ENCODE measurements at regions not wholly inside any gene's neighbourhood (a gene's known extent, or its start where the extent isn't known, plus 50 kb on each side); places are given as distances from the start of the nearest gene placed in this dataset.
"Not testable (repeated sequence)": the region's sequence is repeated elsewhere in the genome, so short reads cannot be mapped to it uniquely, and the experiment has no call there.

GRCh38 chr2:89968567-89968966 is 1277.1 kb downstream of the RPIA start:
- not testable (repeated sequence) for DNase-seq; H3K27me3 Mint-ChIP-seq (ENCODE audit: low read depth); ATAC-seq; H3K4me3 Mint-ChIP-seq; H3K9me3 Mint-ChIP-seq; H3K4me1 Mint-ChIP-seq (ENCODE audit: low read depth); H3K36me3 Mint-ChIP-seq (ENCODE audit: insufficient read depth)

GRCh38 chr2:89969190-89969589 is 1277.7 kb downstream of the RPIA start:
- not testable (repeated sequence) for H3K9me3 Mint-ChIP-seq; H3K4me3 Mint-ChIP-seq; H3K27me3 Mint-ChIP-seq (ENCODE audit: low read depth); H3K36me3 Mint-ChIP-seq (ENCODE audit: insufficient read depth); H3K4me1 Mint-ChIP-seq (ENCODE audit: low read depth); ATAC-seq; DNase-seq

GRCh38 chr2:89973849-89974248 is 1282.4 kb downstream of the RPIA start:
- not testable (repeated sequence) for H3K4me1 Mint-ChIP-seq (ENCODE audit: low read depth); H3K4me3 Mint-ChIP-seq; H3K27me3 Mint-ChIP-seq (ENCODE audit: low read depth); ATAC-seq; DNase-seq; H3K36me3 Mint-ChIP-seq (ENCODE audit: insufficient read depth); H3K9me3 Mint-ChIP-seq

GRCh38 chr2:89979826-89980537 is 1288.5 kb downstream of the RPIA start:
- H3K4me1 Mint-ChIP-seq (ENCODE audit: low read depth); H3K27me3 Mint-ChIP-seq (ENCODE audit: low read depth); H3K4me3 Mint-ChIP-seq; H3K36me3 Mint-ChIP-seq (ENCODE audit: insufficient read depth); DNase-seq; H3K9me3 Mint-ChIP-seq; ATAC-seq: not testable (repeated sequence)

- not testable (repeated sequence) for DNase-seq; H3K36me3 Mint-ChIP-seq (ENCODE audit: insufficient read depth); ATAC-seq; H3K27me3 Mint-ChIP-seq (ENCODE audit: low read depth); H3K4me1 Mint-ChIP-seq (ENCODE audit: low read depth); H3K9me3 Mint-ChIP-seq; H3K4me3 Mint-ChIP-seq
Measured at GRCh38 chr2:89982246-89982645, 1290.8 kb downstream of the RPIA start.

GRCh38 chr2:89985650-89986049 is 1294.2 kb downstream of the RPIA start:
- not testable (repeated sequence) for ATAC-seq; H3K4me3 Mint-ChIP-seq; H3K4me1 Mint-ChIP-seq (ENCODE audit: low read depth)

GRCh38 chr2:89986532-89986931 is 1295.1 kb downstream of the RPIA start:
- ATAC-seq; H3K36me3 Mint-ChIP-seq (ENCODE audit: insufficient read depth); DNase-seq; H3K4me3 Mint-ChIP-seq; H3K27me3 Mint-ChIP-seq (ENCODE audit: low read depth); H3K4me1 Mint-ChIP-seq (ENCODE audit: low read depth); H3K9me3 Mint-ChIP-seq: not testable (repeated sequence)

More at GRCh38 chr2:89985650-89986049, 1294.2 kb downstream of the RPIA start:
- DNase-seq; H3K36me3 Mint-ChIP-seq (ENCODE audit: insufficient read depth); H3K9me3 Mint-ChIP-seq; H3K27me3 Mint-ChIP-seq (ENCODE audit: low read depth): not testable (repeated sequence)

GRCh38 chr2:89996779-89997178 is 1305.3 kb downstream of the RPIA start:
- not testable (repeated sequence) for DNase-seq; H3K27me3 Mint-ChIP-seq (ENCODE audit: low read depth); H3K4me1 Mint-ChIP-seq (ENCODE audit: low read depth); H3K36me3 Mint-ChIP-seq (ENCODE audit: insufficient read depth); H3K4me3 Mint-ChIP-seq; H3K9me3 Mint-ChIP-seq; ATAC-seq

- H3K4me3 Mint-ChIP-seq; H3K27me3 Mint-ChIP-seq (ENCODE audit: low read depth); H3K36me3 Mint-ChIP-seq (ENCODE audit: insufficient read depth); ATAC-seq; DNase-seq; H3K4me1 Mint-ChIP-seq (ENCODE audit: low read depth); H3K9me3 Mint-ChIP-seq: not testable (repeated sequence)
Measured at GRCh38 chr2:90004553-90004952, 1313.1 kb downstream of the RPIA start.

- not testable (repeated sequence) for ATAC-seq; DNase-seq; H3K4me3 Mint-ChIP-seq; H3K27me3 Mint-ChIP-seq (ENCODE audit: low read depth); H3K9me3 Mint-ChIP-seq; H3K4me1 Mint-ChIP-seq (ENCODE audit: low read depth); H3K36me3 Mint-ChIP-seq (ENCODE audit: insufficient read depth)
Measured at GRCh38 chr2:90010442-90011100, 1319.1 kb downstream of the RPIA start.

- not testable (repeated sequence) for H3K4me1 Mint-ChIP-seq (ENCODE audit: low read depth); H3K27me3 Mint-ChIP-seq (ENCODE audit: low read depth); DNase-seq; H3K36me3 Mint-ChIP-seq (ENCODE audit: insufficient read depth); H3K9me3 Mint-ChIP-seq; ATAC-seq; H3K4me3 Mint-ChIP-seq
Measured at GRCh38 chr2:90011101-90011443, 1319.6 kb downstream of the RPIA start.

GRCh38 chr2:90019908-90020307 is 1328.4 kb downstream of the RPIA start:
- not testable (repeated sequence) for H3K27me3 Mint-ChIP-seq (ENCODE audit: low read depth)

GRCh38 chr2:90021234-90021633 is 1329.8 kb downstream of the RPIA start:
- not testable (repeated sequence) for DNase-seq; H3K9me3 Mint-ChIP-seq; H3K4me1 Mint-ChIP-seq (ENCODE audit: low read depth); ATAC-seq; H3K27me3 Mint-ChIP-seq (ENCODE audit: low read depth); H3K4me3 Mint-ChIP-seq; H3K36me3 Mint-ChIP-seq (ENCODE audit: insufficient read depth)

More at GRCh38 chr2:90019908-90020307, 1328.4 kb downstream of the RPIA start:
- not testable (repeated sequence) for H3K36me3 Mint-ChIP-seq (ENCODE audit: insufficient read depth); H3K9me3 Mint-ChIP-seq; DNase-seq; H3K4me3 Mint-ChIP-seq; ATAC-seq; H3K4me1 Mint-ChIP-seq (ENCODE audit: low read depth)

- H3K9me3 Mint-ChIP-seq; H3K4me3 Mint-ChIP-seq; ATAC-seq; H3K27me3 Mint-ChIP-seq (ENCODE audit: low read depth); H3K4me1 Mint-ChIP-seq (ENCODE audit: low read depth); DNase-seq; H3K36me3 Mint-ChIP-seq (ENCODE audit: insufficient read depth): not testable (repeated sequence)
Measured at GRCh38 chr2:90027231-90027643, 1335.8 kb downstream of the RPIA start.

GRCh38 chr2:90028381-90029079 is 1337.1 kb downstream of the RPIA start:
- H3K36me3 Mint-ChIP-seq (ENCODE audit: insufficient read depth); H3K27me3 Mint-ChIP-seq (ENCODE audit: low read depth); H3K4me3 Mint-ChIP-seq; H3K4me1 Mint-ChIP-seq (ENCODE audit: low read depth); DNase-seq; ATAC-seq; H3K9me3 Mint-ChIP-seq: not testable (repeated sequence)
